Progenitor cell of endocrine pancreas (in vitro differentiated cells): ENCODE measurements at regions not wholly inside any gene's neighbourhood (a gene's known extent, or its start where the extent isn't known, plus 50 kb on each side); places are given as distances from the start of the nearest gene placed in this dataset.

Experiments
- DNase-seq: peaks from one replicate; pipeline ENCODE4 v3.0.0; 2021; ENCODE audit warnings: low spot score; ENCODE audit not compliant: unreplicated experiment
- H3K27ac Mint-ChIP-seq: 2 replicates; pipeline ENCODE4 v1.8.0; 2021; ENCODE audit warnings: mild to moderate bottlenecking, moderate library complexity, mixed read lengths
- H3K27me3 Mint-ChIP-seq: 2 replicates; pipeline ENCODE4 v1.8.0; 2021; ENCODE audit warnings: mixed read lengths
- H3K36me3 Mint-ChIP-seq: 2 replicates; pipeline ENCODE4 v1.8.0; 2022; ENCODE audit warnings: mixed read lengths; ENCODE audit not compliant: insufficient read depth
- H3K4me1 Mint-ChIP-seq: 2 replicates; pipeline ENCODE4 v1.8.0; 2021; ENCODE audit warnings: low read depth, mixed read lengths
- H3K4me3 Mint-ChIP-seq: 2 replicates; pipeline ENCODE4 v1.8.0; 2021; ENCODE audit warnings: low read depth, mild to moderate bottlenecking, moderate library complexity, mixed read lengths
- H3K9me3 Mint-ChIP-seq: 2 replicates; pipeline ENCODE4 v1.8.0; 2021; ENCODE audit warnings: low read depth, mixed read lengths
- TF ChIP-seq, protein P1 (sequence below): fragments of 200-600 bp; sonication (generic); IDR thresholded peaks from one replicate; pipeline ENCODE4 v1.5.0; 2021; ENCODE audit warnings: antibody characterized with exemption, mild to moderate bottlenecking; ENCODE audit not compliant: unreplicated experiment

DNA sequence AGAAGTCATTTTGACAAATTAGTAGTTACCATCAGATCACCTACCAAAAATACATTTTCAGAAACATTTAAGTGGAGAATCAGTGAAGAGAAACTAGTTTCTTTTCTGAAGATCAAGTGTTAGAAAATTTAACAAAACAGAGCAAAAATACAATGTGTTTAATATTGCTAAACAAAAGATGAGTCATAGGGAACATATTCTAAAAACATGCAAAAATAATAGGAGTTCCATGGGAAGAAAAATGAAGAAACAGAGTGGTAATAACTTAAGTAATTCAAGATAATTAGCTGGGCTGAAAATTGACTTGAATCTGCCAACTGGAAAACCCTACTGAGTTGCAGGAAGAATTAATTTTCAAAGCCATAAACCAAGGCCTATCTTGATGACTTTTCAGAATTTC, 111.5 kb upstream of the KITLG start:
- no peak for DNase-seq
- H3K4me3 Mint-ChIP-seq, result no peak overlapping the region
- TF ChIP-seq, protein P1, sequence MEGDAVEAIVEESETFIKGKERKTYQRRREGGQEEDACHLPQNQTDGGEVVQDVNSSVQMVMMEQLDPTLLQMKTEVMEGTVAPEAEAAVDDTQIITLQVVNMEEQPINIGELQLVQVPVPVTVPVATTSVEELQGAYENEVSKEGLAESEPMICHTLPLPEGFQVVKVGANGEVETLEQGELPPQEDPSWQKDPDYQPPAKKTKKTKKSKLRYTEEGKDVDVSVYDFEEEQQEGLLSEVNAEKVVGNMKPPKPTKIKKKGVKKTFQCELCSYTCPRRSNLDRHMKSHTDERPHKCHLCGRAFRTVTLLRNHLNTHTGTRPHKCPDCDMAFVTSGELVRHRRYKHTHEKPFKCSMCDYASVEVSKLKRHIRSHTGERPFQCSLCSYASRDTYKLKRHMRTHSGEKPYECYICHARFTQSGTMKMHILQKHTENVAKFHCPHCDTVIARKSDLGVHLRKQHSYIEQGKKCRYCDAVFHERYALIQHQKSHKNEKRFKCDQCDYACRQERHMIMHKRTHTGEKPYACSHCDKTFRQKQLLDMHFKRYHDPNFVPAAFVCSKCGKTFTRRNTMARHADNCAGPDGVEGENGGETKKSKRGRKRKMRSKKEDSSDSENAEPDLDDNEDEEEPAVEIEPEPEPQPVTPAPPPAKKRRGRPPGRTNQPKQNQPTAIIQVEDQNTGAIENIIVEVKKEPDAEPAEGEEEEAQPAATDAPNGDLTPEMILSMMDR, result no peak
- no peak overlapping the region for H3K27ac Mint-ChIP-seq
- peaks cover 21% of the 10 kb centered on the region for H3K9me3 Mint-ChIP-seq
- H3K4me1 Mint-ChIP-seq, result no peaks in the 10 kb centered on the region
- H3K27me3 Mint-ChIP-seq, result no peaks in the 10 kb centered on the region
- H3K36me3 Mint-ChIP-seq, result peaks cover 2% of the 10 kb centered on the region

DNA sequence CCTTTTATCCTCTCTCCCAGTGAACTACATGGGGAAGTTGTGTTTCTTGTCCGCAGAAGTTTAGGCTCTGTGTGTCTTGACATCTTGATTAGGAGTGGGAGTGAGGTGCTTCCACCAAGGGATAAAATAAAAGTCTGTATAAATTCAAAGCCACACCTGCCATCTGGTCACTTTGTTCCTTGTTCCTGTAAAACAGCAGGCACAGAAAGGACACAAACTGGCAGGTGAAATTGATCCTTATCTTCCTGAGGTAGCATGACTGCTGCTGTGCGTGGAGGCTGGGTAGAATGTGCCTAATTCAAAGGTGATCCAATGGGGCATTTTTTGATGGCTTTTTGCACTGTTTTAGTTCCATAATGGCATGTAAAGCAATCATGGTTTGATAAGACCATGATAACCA, 104.3 kb upstream of the KITLG start:
- peaks cover 5% of the 10 kb centered on the region for H3K4me1 Mint-ChIP-seq
- TF ChIP-seq, protein P1, result no peak
- no peak for DNase-seq
- no peaks in the 10 kb centered on the region for H3K27me3 Mint-ChIP-seq
- peaks cover 7% of the 10 kb centered on the region for H3K9me3 Mint-ChIP-seq
- no peak overlapping the region for H3K4me3 Mint-ChIP-seq
- no peaks in the 10 kb centered on the region for H3K36me3 Mint-ChIP-seq
- H3K27ac Mint-ChIP-seq, result no peak overlapping the region

DNA sequence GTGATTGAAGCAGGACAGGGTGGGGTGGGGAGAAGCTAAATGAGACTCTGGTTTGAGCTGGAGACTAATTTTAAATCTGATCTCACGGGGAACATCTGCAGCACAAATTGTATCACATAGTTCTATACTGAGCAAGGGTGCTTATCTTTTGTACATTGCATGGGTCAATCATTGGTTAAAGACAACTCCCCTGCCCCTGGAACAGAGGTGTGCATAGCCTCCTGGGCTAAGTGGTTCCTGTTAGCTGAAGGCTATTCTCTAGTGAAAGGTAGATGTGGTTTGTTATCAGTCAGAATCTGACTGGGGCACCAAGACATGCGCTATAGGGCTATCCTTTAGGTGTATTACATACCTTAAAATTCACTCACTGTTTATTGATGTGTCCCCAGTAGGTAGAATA, 103.9 kb upstream of the KITLG start:
- H3K4me1 Mint-ChIP-seq, result peaks cover 5% of the 10 kb centered on the region
- H3K27ac Mint-ChIP-seq, result no peak overlapping the region
- no peak overlapping the region for H3K4me3 Mint-ChIP-seq
- TF ChIP-seq, protein P1, result no peak
- no peaks in the 10 kb centered on the region for H3K27me3 Mint-ChIP-seq
- H3K36me3 Mint-ChIP-seq, result no peaks in the 10 kb centered on the region
- peaks cover 7% of the 10 kb centered on the region for H3K9me3 Mint-ChIP-seq
- DNase-seq, result no peak

DNA sequence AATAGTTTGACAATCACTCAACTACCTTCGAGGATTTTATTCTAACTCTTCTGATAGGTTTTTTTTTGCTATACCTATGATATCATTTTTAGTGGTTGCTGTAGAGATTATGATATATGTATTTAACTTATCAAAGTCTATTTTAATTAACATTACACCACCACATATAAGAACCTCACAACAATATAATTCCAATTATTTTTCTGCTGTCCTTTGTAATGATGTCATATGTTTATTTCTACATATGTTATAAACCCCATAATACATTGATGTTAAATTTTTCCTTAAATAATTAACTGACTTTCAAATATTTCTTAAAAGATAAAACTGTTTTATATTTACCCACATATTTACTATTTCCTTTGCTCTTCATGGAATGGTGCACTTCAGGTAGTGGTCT, 103.4 kb upstream of the KITLG start:
- Mint-ChIP-seq H3K4me1 (peaks cover 5% of the 10 kb centered on the region), H3K4me3 (no peak overlapping the region), H3K27me3 (no peaks in the 10 kb centered on the region), H3K27ac (no peak overlapping the region), H3K9me3 (peaks cover 7% of the 10 kb centered on the region), H3K36me3 (no peaks in the 10 kb centered on the region)
- TF ChIP-seq, protein P1, result no peak
- no peak for DNase-seq

DNA sequence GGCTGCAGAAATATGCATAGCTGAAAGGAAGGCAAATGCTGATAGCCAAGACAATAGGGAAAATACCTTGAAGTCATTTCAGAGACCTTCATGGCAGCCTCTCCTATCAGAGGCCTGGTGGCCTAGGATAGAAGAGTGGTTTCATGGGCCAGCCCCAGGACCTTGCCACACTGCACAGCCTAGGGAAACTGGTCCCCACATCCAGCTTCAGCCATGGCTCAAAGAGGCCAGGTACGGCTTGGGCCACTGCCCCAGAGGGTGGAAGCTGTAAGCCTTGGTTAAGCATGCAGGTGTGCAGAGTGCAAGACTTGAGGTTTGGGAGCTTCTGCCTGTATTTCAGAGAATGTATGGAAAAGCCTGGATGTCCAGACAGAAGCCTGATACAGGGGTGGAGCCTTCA, 101.0 kb upstream of the KITLG start:
- TF ChIP-seq, protein P1, result no peak
- Mint-ChIP-seq H3K4me1 (peaks cover 5% of the 10 kb centered on the region), H3K4me3 (no peak overlapping the region), H3K27me3 (no peaks in the 10 kb centered on the region), H3K9me3 (peaks cover 7% of the 10 kb centered on the region), H3K36me3 (no peaks in the 10 kb centered on the region), H3K27ac (no peak overlapping the region)
- DNase-seq, result no peak
